ENCODE measurements at regions not wholly inside any gene's neighbourhood (a gene's known extent, or its start where the extent isn't known, plus 50 kb on each side); places are given as distances from the start of the nearest gene placed in this dataset.

- WGBS = 74% methylated on average over 1 of the region's 1 CpG
- H3K79me1 ChIP-seq (replicated peaks; ENCODE audit: low read length, poor library complexity, severe bottlenecking) = no peaks in the 10 kb centered on the region
- H2BK12ac ChIP-seq (ENCODE audit: low read length in 2 of 2) = no peak overlapping the region
- no peak overlapping the region for H2BK120ac ChIP-seq (ENCODE audit: low read depth, low read length)
- H4K8ac ChIP-seq (ENCODE audit: low read length) = no peak overlapping the region
- no peak overlapping the region for H2AFZ ChIP-seq (ENCODE audit: low read depth, low read length)
- no peaks in the 10 kb centered on the region for H3K9me3 ChIP-seq (ENCODE audit: control insufficient read depth, low read length)
- no peak overlapping the region for H2BK15ac ChIP-seq (ENCODE audit: low read depth, poor library complexity, severe bottlenecking)
- no peak overlapping the region for H4K91ac ChIP-seq (ENCODE audit: low read length)
- no peak overlapping the region for H3K23ac ChIP-seq (ENCODE audit: low read length in 2 of 2)
- no peaks in the 10 kb centered on the region for H3K4me1 ChIP-seq (ENCODE audit: control insufficient read depth, insufficient read depth, low read depth, low read length)
- no peak overlapping the region for H3K18ac ChIP-seq (ENCODE audit: low read depth in 1 of 2, low read length in 2 of 2)
- DNase-seq = no peak
- no peak overlapping the region for H3K9ac ChIP-seq (ENCODE audit: low read length)
- no peak overlapping the region for H3K27ac ChIP-seq (ENCODE audit: low read length, poor library complexity, severe bottlenecking)
- no peaks in the 10 kb centered on the region for H3K27me3 ChIP-seq (ENCODE audit: control insufficient read depth in 1 of 2, insufficient read depth in 1 of 2, low read length in 2 of 2)
- no peaks in the 10 kb centered on the region for H3K36me3 ChIP-seq (ENCODE audit: control insufficient read depth in 1 of 2, insufficient read depth in 2 of 2, low read depth in 1 of 2, low read length in 2 of 2)
- H3K4me2 ChIP-seq (ENCODE audit: low read length, poor library complexity, severe bottlenecking) = no peak overlapping the region
- H3K4me3 ChIP-seq (ENCODE audit: insufficient read depth in 1 of 2, low read depth in 1 of 2, low read length in 2 of 2) = no peak overlapping the region
- H3K14ac ChIP-seq (ENCODE audit: low read length in 2 of 2) = no peak overlapping the region
- H2AK5ac ChIP-seq (ENCODE audit: low read length, severe bottlenecking) = no peak overlapping the region
- no peak overlapping the region for H3K4ac ChIP-seq (ENCODE audit: low read depth in 1 of 2, low read length in 2 of 2)
- no peak overlapping the region for H2BK5ac ChIP-seq (ENCODE audit: low read depth, low read length, poor library complexity, severe bottlenecking)
Observed at GRCh38 chr4:45199736-45200135, 473.4 kb upstream of the GNPDA2 start.

GRCh38 chr4:45188501-45188900, 462.1 kb upstream of the GNPDA2 start:
- H2BK12ac ChIP-seq (ENCODE audit: low read length in 2 of 2) = no peak overlapping the region
- no peaks in the 10 kb centered on the region for H3K79me1 ChIP-seq (replicated peaks; ENCODE audit: low read length, poor library complexity, severe bottlenecking)
- H3K4me3 ChIP-seq (ENCODE audit: insufficient read depth in 1 of 2, low read depth in 1 of 2, low read length in 2 of 2) = no peak overlapping the region
- no peaks in the 10 kb centered on the region for H3K27me3 ChIP-seq (ENCODE audit: control insufficient read depth in 1 of 2, insufficient read depth in 1 of 2, low read length in 2 of 2)
- DNase-seq = no peak
- H3K9me3 ChIP-seq (ENCODE audit: control insufficient read depth, low read length) = no peaks in the 10 kb centered on the region
- H2AK5ac ChIP-seq (ENCODE audit: low read length, severe bottlenecking) = no peak overlapping the region
- no peak overlapping the region for H4K91ac ChIP-seq (ENCODE audit: low read length)
- no peak overlapping the region for H3K18ac ChIP-seq (ENCODE audit: low read depth in 1 of 2, low read length in 2 of 2)
- no peak overlapping the region for H2AFZ ChIP-seq (ENCODE audit: low read depth, low read length)
- no peak overlapping the region for H3K27ac ChIP-seq (ENCODE audit: low read length, poor library complexity, severe bottlenecking)
- no peak overlapping the region for H3K4me2 ChIP-seq (ENCODE audit: low read length, poor library complexity, severe bottlenecking)
- no CpG with 5 or more reads among the region's 2 CpGs for whole genome bisulfite sequencing
- H3K4me1 ChIP-seq (ENCODE audit: control insufficient read depth, insufficient read depth, low read depth, low read length) = no peaks in the 10 kb centered on the region
- H2BK5ac ChIP-seq (ENCODE audit: low read depth, low read length, poor library complexity, severe bottlenecking) = no peak overlapping the region
- H3K14ac ChIP-seq (ENCODE audit: low read length in 2 of 2) = no peak overlapping the region
- no peak overlapping the region for H2BK120ac ChIP-seq (ENCODE audit: low read depth, low read length)
- no peak overlapping the region for H3K4ac ChIP-seq (ENCODE audit: low read depth in 1 of 2, low read length in 2 of 2)
- no peak overlapping the region for H2BK15ac ChIP-seq (ENCODE audit: low read depth, poor library complexity, severe bottlenecking)
- H3K23ac ChIP-seq (ENCODE audit: low read length in 2 of 2) = no peak overlapping the region
- H4K8ac ChIP-seq (ENCODE audit: low read length) = no peak overlapping the region
- H3K9ac ChIP-seq (ENCODE audit: low read length) = no peak overlapping the region
- no peaks in the 10 kb centered on the region for H3K36me3 ChIP-seq (ENCODE audit: control insufficient read depth in 1 of 2, insufficient read depth in 2 of 2, low read depth in 1 of 2, low read length in 2 of 2)

GRCh38 chr4:45186249-45186648, 459.9 kb upstream of the GNPDA2 start:
- Histone ChIP-seq H2AFZ (ENCODE audit: low read depth, low read length) (no peak overlapping the region), H3K27me3 (ENCODE audit: control insufficient read depth in 1 of 2, insufficient read depth in 1 of 2, low read length in 2 of 2) (no peaks in the 10 kb centered on the region), H3K79me1 (replicated peaks; ENCODE audit: low read length, poor library complexity, severe bottlenecking) (no peaks in the 10 kb centered on the region), H3K4me3 (ENCODE audit: insufficient read depth in 1 of 2, low read depth in 1 of 2, low read length in 2 of 2) (no peak overlapping the region), H2BK15ac (ENCODE audit: low read depth, poor library complexity, severe bottlenecking) (no peak overlapping the region), H3K27ac (ENCODE audit: low read length, poor library complexity, severe bottlenecking) (no peak overlapping the region), H3K4me2 (ENCODE audit: low read length, poor library complexity, severe bottlenecking) (no peak overlapping the region), H3K14ac (ENCODE audit: low read length in 2 of 2) (no peak overlapping the region), H2BK120ac (ENCODE audit: low read depth, low read length) (no peak overlapping the region), H3K18ac (ENCODE audit: low read depth in 1 of 2, low read length in 2 of 2) (no peak overlapping the region), H2BK12ac (ENCODE audit: low read length in 2 of 2) (no peak overlapping the region), H3K36me3 (ENCODE audit: control insufficient read depth in 1 of 2, insufficient read depth in 2 of 2, low read depth in 1 of 2, low read length in 2 of 2) (no peaks in the 10 kb centered on the region), H3K9ac (ENCODE audit: low read length) (no peak overlapping the region), H4K8ac (ENCODE audit: low read length) (no peak overlapping the region), H2BK5ac (ENCODE audit: low read depth, low read length, poor library complexity, severe bottlenecking) (no peak overlapping the region), H3K9me3 (ENCODE audit: control insufficient read depth, low read length) (no peaks in the 10 kb centered on the region), H4K91ac (ENCODE audit: low read length) (no peak overlapping the region), H3K4me1 (ENCODE audit: control insufficient read depth, insufficient read depth, low read depth, low read length) (no peaks in the 10 kb centered on the region), H3K4ac (ENCODE audit: low read depth in 1 of 2, low read length in 2 of 2) (no peak overlapping the region), H2AK5ac (ENCODE audit: low read length, severe bottlenecking) (no peak overlapping the region), H3K23ac (ENCODE audit: low read length in 2 of 2) (no peak overlapping the region)
- WGBS = 93% methylated on average over 2 of the region's 4 CpGs
- no peak for DNase-seq

- no peak overlapping the region for H4K91ac ChIP-seq (ENCODE audit: low read length)
- no peak overlapping the region for H3K18ac ChIP-seq (ENCODE audit: low read depth in 1 of 2, low read length in 2 of 2)
- H3K79me1 ChIP-seq (replicated peaks; ENCODE audit: low read length, poor library complexity, severe bottlenecking) = no peaks in the 10 kb centered on the region
- H3K9me3 ChIP-seq (ENCODE audit: control insufficient read depth, low read length) = no peaks in the 10 kb centered on the region
- H3K23ac ChIP-seq (ENCODE audit: low read length in 2 of 2) = no peak overlapping the region
- H2BK5ac ChIP-seq (ENCODE audit: low read depth, low read length, poor library complexity, severe bottlenecking) = no peak overlapping the region
- no peaks in the 10 kb centered on the region for H3K36me3 ChIP-seq (ENCODE audit: control insufficient read depth in 1 of 2, insufficient read depth in 2 of 2, low read depth in 1 of 2, low read length in 2 of 2)
- no peaks in the 10 kb centered on the region for H3K4me1 ChIP-seq (ENCODE audit: control insufficient read depth, insufficient read depth, low read depth, low read length)
- H4K8ac ChIP-seq (ENCODE audit: low read length) = no peak overlapping the region
- H2BK12ac ChIP-seq (ENCODE audit: low read length in 2 of 2) = no peak overlapping the region
- no peak overlapping the region for H3K4me3 ChIP-seq (ENCODE audit: insufficient read depth in 1 of 2, low read depth in 1 of 2, low read length in 2 of 2)
- no peak overlapping the region for H3K9ac ChIP-seq (ENCODE audit: low read length)
- DNase-seq = no peak
- H3K14ac ChIP-seq (ENCODE audit: low read length in 2 of 2) = no peak overlapping the region
- H3K27ac ChIP-seq (ENCODE audit: low read length, poor library complexity, severe bottlenecking) = no peak overlapping the region
- WGBS = 89% methylated on average over 1 of the region's 2 CpGs
- no peak overlapping the region for H2BK15ac ChIP-seq (ENCODE audit: low read depth, poor library complexity, severe bottlenecking)
- H3K27me3 ChIP-seq (ENCODE audit: control insufficient read depth in 1 of 2, insufficient read depth in 1 of 2, low read length in 2 of 2) = no peaks in the 10 kb centered on the region
- no peak overlapping the region for H2BK120ac ChIP-seq (ENCODE audit: low read depth, low read length)
- H3K4me2 ChIP-seq (ENCODE audit: low read length, poor library complexity, severe bottlenecking) = no peak overlapping the region
- no peak overlapping the region for H2AFZ ChIP-seq (ENCODE audit: low read depth, low read length)
- H3K4ac ChIP-seq (ENCODE audit: low read depth in 1 of 2, low read length in 2 of 2) = no peak overlapping the region
- no peak overlapping the region for H2AK5ac ChIP-seq (ENCODE audit: low read length, severe bottlenecking)
Observed at GRCh38 chr4:45183905-45184304, 457.5 kb upstream of the GNPDA2 start.

All from mesenchymal stem cell (in vitro differentiated cells and primary cell).